Glomerular visceral epithelial cell (primary cell): ENCODE measurements at regions not wholly inside any gene's neighbourhood (a gene's known extent, or its start where the extent isn't known, plus 50 kb on each side); places are given as distances from the start of the nearest gene placed in this dataset.

Experiments
- DNase-seq: peaks from one replicate; pipeline ENCODE4 v3.0.0-alpha.2; 2016; ENCODE audit errors: extremely low spot score

DNA sequence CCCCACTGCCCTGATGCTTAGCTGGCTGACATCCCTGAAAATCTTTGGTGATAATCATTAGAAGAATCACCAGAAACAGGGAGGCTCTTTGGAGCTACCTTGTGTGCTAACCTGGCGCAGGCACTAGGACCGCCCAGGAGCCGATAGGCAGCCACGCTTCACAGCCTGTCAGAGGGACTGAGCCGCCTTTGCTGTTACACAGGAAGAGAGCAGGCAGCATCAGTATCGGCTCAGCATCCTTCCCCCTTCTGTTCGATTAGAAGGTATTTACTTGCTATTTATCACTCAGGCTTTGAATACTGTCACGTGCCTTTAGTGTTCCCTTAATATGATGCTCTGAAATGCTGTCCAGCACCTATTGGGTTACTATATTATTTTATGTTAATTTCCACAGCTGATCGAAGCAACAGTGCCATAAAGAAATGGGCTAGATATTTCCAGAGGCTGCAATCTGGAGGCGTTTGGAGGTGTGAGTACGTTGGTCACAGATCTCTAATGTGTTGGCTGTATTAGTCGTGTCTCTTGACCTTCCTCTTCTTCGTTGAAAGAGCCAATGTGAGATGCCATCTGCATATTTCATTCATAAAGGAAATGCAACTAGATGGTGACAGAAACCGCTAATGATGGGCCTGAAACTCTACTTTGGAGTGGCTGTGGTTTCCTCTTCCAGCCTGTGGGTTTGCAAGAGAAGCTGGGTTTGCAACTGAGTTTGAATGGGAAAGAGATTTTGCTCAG lies 110.4 kb upstream of the RAB27B start:
- peak; percentile 19 for DNase-seq

DNA sequence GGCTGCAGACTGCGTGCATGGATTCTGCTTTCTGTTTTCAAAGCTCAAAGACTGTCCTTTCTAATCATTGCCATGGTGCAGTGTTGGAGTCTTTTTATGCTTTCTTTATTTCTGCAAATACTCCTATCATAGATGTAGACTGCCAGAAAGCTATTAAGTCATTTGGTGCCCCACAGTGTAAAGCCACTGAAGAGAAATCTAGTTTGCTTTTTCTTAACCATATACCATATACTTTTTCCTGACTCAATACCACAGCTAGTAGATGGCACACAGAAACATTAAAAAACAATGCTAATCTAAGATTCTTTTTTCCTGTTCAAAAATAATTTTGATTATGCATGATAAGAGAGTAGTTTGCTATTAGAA lies 109.9 kb upstream of the RAB27B start:
- no peak for DNase-seq

DNA sequence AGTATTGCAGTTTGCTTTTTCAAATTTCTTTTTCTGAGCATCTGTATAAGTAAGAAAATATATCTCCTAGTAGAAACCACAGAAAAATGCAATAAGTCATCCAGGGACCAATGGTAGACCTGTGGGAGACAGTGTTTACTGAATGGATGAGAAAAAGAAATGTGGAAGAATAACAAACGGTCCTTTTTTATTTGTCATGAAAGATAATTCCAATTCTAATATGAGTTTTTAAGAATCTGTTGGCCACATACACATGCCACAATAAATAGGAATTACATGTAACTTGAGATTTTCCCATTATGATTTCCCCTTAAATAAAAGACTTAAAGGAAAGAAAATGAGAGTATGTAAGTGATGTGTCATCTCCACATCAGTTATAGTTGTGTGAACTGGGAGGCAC lies 107.7 kb upstream of the RAB27B start:
- DNase-seq = no peak

DNA sequence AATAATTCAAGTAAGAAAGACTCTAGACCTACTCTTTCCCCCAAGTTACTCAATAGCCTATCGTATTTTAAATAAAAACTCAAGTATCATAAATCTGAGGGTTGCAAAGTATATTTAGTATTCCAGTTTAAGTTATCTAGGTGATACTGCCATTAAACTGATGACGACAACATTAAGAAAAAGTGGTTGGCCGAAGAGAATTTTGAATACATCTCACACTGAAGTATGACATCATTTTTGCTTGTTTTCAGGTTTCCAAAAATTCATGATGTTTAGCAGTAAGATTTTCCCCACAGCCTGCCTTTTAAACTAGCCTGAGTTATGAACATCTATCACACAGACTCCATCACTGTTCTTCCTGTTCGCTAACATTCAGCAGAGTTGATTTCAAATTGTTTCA lies 102.1 kb upstream of the RAB27B start:
- no peak for DNase-seq

DNA sequence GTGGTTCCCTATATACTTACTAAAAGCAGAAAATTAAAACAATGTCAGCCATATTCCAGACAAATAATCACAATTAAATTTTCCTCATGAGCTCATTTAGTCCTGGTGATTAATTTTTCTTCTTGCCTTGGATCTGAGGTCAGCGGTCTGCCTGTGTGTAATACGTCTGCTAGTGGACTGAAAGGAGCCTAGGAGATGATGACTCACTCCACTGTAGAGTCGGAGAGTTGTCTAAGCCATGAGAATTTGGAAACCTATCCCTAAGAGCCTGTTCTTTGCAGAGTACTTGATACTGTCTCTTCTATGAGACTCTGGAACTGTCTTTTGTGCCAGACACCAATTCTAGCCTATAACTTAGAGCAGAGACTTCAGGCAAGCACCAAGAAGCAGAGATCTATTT lies 94.2 kb upstream of the RAB27B start:
- peak; percentile 69 for DNase-seq

DNA sequence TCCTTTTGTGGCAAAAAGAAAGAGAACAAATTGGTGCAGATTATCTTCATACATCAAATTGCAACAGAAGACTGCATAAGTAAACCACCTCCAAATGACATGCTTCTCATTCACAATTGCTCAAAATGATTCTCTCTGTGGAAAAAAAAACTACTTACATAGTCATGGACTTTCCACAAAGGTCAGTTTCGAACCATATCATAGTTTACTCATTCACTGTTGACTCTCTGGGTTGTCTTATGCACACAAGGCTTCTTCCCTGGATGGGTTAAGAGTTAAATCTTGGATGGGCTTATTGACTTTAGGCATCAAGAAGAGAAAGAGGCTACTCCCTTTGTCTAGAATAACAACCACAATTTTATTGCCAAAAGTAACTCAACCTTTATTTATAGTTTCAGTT lies 91.3 kb upstream of the RAB27B start:
- no peak for DNase-seq

DNA sequence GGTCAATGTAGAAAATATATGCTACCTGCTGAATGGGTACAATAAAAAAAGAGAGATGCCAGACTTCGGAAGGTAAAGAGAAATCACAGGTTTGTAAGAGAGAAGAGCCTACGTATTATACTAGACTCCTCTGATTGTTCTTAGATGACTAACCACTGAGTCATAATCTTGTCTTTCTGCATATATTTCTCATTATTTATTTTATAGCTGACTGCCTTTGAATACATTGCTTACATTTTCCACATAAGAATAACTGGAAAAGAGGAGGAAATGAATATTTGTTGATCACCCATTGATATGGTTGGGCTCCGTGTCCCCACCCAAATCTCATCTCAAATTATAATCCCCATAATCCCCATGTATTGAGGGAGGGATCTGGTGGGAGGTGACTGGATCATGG lies 90.3 kb upstream of the RAB27B start:
- DNase-seq = peak; percentile 33

DNA sequence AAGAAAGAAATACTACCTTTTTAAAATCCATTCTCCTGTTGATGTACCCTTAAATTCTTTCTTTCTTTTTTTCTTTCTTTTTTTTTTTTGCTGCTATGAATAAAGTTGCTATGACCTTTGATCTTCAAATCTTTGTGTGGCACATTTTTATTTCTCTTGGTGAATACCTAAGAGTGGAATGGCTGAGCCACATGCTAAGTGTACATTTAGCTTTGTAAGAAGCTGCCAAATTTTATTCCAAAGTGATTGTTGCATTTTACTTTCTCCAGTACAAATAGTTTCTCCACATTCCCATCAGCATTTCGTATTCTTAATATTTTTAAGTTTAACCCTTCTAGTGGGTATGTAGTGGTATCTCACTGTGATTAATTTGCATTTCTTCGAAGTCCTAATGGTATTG lies 88.8 kb upstream of the RAB27B start:
- no peak for DNase-seq

DNA sequence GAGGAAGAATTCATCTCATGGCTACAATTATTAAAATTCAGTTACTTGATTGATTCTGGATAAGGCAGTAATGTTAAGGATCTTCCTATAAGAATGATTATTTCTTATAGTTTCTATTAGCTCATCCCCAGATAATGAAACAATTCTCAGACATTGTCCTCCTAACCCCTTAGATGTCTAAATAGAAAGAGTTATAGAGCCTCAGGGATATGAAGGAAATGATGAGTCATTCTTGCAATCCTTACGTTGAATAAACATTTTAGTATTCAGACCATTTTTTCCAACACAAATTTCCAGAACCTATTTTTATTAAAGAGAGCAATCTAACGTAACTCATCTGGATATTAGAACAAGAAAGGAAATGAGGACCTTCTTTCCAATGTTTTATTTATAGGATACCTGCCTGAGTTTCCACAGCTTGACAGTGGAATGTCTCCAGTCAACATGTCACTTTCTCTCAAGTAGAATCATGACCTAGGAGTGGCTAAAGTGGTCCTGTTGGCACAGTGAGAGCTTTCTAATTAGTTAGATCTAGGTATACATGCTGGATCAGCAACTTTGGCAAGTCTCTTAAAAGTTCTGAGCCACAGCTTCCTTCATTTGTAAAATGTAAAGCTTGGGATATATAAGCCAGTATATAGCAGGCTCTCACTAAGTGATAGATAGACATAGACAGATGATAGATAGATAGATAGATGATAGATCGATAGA lies 88.0 kb upstream of the RAB27B start:
- no peak for DNase-seq

DNA sequence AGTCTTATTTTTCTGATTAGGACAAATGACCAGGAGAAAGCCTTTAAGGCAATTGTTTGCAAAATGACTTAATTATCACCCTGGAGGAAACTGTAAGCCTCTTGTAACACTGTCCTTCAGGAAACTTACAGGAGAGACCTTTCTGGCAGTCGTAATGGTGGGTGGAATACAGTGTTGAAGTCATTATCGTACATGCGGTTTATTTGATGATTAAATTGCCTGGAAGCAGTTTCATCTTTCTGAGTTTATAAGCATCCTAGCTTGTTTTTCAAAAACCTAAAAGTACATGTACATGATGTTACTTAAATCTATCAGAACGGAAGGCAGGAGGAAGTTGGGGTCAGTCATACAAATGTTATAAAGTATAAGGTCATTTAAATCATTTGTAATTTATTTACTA lies 86.2 kb upstream of the RAB27B start:
- DNase-seq = no peak

DNA sequence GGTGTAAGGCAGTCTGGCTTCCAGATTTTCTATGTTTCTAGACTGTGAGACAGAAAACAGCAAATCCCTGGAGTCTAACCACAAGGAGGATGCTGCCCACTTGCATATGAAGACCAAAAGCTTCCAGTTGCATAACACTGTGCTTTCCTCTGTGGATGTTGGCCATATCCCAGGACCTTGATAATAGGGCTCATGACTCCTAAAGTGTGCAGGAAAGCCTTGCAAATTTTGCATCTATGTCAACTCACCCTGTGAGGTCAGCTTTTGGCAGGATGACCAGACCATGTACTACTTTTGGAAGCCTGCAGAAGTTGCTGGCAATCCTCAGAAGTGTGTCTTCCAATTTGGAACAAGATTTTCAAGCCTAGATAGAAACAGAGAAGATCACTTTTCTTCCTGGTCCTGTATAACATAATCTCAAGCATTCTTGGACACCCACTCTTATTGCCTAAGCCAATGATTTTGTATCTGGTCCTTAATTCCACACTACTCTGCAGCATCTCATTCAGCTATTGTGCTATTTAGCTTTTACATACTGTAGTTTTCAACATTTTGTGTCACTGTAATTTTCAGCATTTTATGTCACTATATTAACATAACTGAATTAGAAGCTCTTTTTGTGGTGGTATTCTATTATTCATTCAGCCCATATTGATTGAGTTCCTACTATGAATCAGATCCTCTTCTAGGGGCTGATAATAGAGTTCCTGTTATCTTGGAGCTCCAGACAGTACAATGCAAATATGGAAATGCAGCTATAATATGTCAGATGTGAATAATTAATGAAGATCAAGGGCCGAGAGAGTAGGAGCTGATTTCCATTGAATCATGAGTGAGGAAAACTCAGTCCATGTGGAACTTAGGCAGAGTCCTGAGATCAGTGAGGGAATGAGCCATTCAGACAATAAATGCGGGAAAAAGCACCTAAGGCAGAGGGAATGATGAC lies 85.3 kb upstream of the RAB27B start:
- peak; percentile 74 for DNase-seq

DNA sequence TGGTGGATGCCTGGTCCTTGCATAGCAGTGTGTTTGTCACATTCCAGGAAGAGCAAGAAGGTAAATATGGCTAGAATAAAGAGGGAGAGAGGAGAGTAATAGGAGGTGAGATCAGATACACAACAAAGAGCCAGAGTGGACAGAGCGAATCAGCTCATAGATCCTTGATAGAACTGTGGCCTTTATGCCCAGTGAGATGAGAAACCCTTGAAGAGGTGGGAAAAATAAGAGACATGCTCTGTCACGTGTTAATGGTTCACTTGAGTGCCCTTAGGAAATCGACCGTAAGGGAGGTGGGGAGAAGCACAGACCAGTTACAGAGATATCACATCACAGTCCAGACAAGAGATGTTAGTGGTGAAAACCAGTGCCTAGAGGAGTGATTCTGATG lies 84.7 kb upstream of the RAB27B start:
- DNase-seq = peak; percentile 4

DNA sequence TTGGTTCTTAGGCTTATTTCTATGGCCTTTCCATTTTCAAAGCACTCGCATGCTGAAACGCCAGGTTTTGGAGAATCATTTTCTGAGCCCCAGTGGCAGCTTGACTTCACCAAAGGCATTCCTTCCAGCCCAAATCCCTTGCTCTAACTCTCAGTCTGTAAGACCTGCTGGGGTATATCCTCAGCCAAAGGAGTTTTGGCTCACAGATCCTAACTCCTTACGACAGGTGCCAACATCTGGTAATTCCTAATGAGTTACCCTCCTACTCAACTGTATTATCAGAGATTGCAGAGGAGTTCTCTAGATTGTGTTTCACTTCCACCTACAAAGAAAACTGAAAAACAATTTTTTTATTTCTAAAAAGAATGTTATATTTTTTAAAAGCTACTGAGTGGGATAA lies 79.0 kb upstream of the RAB27B start:
- DNase-seq = no peak

DNA sequence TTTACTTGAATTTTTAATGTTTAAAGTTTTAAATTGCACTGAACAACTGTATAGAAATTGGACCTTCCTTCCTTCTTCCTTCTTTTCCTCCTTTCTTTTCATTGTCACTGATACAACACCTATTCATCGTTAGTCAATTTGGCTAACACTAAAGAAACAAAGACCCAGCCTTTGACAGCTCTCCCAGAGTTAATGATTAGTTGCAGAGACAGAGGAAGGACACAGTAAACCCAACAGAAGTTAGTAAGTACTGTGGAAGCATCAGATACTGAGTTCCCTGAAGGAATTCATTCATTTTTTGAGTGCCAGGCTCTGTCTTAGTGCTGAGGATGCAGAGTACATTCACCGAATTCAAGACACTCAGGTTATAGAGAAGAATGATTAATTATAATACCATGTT lies 77.9 kb upstream of the RAB27B start:
- DNase-seq = no peak

DNA sequence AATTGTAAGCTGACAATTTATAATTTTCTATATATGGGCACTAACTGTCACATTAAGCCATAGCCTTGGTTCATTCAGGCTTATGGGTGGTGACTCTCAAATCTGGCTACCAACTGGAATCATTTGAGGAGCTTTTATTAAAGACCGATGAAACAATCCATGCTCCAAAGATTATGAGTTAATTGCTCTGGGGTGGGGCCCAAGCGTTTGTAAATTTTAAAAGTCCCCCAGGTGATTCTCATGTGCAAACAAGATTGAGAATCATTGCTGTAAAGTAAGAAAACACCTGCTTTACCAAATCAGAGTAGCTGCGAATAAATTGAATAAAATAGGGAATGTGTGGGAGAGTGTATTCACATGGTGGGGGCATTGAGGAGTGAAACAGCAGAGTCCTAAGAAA lies 76.1 kb upstream of the RAB27B start:
- no peak for DNase-seq

DNA sequence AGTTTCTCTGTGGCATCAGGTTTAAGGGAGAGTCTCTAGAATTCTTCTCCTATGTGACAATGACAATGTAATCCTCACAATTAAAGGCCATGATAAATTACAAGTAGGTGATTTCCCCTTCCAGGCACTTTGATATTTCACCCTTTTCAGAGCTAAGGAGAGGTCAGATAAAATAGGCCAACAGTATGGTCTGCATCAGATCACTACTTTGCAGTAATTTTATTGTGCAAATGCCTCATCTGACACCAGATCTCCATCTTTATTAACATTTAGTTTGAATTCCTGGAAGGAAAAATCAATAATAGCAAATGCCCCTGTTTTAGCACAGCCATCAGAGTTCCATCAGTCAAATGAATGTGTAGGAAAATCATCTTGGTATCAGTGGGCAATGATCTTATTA lies 72.8 kb upstream of the RAB27B start:
- DNase-seq = no peak

DNA sequence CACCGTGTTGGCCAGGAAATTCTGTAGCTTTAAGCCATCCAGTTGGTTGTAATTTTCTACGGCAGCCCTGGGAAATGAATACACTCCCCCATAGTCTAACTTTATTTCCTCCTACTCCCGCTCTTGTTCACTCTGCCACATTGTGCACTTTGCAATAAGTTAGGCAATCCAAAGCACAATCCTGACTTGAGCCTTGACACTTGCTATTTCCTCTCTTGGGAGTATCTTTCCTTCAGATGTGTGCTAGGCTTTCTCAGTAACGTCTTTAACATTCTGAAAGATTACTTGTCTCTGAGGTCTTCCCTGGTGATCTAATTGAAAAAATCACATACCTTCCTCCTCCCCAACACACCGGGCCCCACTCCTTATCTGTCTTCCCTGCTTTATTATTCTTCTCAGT lies 65.9 kb upstream of the RAB27B start:
- no peak for DNase-seq

DNA sequence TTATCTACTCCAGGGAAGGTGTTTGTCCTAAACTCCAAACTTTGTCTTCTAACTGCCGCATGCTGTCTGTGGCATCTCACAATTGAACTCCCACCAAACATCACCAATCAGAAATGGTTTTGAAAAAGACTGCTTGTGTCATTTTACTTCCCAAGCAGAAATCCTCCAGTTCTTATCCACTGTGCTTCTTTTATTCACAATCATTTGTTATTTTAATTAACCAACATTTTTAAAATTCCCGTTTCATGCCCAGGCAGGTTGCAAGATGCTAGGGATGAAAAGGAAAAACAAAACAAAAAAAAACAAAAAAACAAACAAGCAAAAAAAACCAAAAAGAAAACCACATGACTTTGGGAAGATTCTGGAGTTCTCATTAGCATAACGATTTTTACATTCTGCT lies 63.5 kb upstream of the RAB27B start:
- no peak for DNase-seq

DNA sequence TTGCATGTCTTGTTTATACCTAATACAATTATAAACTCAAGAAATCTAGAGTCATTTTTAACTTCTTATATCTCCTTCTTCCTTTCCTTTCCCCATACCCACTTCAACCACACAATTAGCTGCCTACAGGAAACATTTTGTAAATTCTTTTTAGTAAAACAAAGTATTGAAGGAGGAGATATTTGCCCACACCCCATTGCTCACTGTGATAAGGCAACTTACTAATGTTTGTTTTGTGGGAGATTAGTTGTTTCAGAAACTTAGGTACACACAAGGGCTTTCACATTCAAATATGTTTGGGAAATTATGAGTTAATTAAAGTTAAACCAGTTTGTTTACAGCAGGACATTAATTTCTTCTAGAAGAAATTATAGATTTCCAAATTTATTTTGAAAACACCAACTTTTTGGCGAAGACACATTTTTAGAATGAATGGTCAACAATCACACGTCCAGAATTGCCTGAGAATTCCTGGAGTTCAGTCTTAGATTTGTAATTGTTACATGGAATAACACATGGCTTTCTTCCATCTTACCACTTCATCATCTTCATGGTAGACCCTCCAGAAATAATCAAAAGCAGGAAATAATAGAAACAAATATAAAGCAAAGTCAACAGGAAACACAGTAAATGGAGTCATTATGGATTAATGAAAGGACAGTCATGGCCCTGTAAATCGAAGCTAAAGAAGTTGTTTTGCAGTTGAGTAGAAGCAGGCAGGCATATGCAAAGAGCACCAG lies 62.5 kb upstream of the RAB27B start:
- DNase-seq = no peak

DNA sequence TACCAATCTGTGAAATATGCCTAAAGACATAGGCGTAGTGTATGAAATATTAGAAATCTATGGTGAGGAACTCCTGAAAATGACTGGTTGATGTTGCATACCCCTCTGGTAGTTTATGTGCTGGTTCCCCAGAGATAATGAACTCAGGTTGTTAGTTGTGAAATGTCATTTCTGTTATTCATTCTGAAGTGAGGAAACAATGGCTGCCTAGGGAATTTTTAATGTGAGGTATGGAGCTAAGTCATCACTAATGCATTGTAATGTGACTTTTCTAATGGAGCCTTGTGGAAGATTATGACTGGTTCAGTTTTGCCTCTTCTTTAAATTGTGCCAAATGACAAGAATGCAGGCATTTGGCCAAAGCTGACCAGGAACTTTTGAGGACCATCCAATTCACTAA lies 61.6 kb upstream of the RAB27B start:
- no peak for DNase-seq

DNA sequence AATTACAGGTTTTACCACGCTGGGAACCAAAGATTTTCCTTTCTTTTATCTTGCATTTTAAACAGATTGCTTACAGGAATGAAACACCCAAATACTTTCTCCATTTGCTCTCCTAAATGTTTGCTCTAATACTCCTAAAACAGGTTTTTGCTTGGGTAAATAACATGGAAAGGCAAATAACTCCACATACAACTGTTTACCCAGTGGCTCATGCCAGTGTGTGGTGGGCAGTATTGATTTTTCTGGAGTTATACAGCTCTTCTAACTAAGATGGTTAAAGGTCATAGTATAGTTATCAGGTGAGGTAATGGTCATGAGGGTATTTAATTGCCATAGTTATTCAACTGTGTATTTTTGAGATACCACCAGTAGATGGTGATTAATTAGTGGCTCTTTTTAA lies 61.2 kb upstream of the RAB27B start:
- no peak for DNase-seq
